Hepatocyte (in vitro differentiated cells): ENCODE measurements at regions not wholly inside any gene's neighbourhood (a gene's known extent, or its start where the extent isn't known, plus 50 kb on each side); places are given as distances from the start of the nearest gene placed in this dataset.

Source experiments
- CTCF ChIP-seq: fragments of 200-600 bp; sonication (generic); IDR thresholded peaks from 2 replicates; pipeline ENCODE4 v1.5.1; 2016; ENCODE audit warnings: antibody characterized with exemption, mild to moderate bottlenecking; ENCODE audit not compliant: poor library complexity
- EZH2 ChIP-seq: fragments of 200-600 bp; sonication (generic); IDR thresholded peaks from 2 replicates; pipeline ENCODE4 v1.6.1; 2016; ENCODE audit warnings: antibody characterized with exemption, mild to moderate bottlenecking, borderline replicate concordance

DNA sequence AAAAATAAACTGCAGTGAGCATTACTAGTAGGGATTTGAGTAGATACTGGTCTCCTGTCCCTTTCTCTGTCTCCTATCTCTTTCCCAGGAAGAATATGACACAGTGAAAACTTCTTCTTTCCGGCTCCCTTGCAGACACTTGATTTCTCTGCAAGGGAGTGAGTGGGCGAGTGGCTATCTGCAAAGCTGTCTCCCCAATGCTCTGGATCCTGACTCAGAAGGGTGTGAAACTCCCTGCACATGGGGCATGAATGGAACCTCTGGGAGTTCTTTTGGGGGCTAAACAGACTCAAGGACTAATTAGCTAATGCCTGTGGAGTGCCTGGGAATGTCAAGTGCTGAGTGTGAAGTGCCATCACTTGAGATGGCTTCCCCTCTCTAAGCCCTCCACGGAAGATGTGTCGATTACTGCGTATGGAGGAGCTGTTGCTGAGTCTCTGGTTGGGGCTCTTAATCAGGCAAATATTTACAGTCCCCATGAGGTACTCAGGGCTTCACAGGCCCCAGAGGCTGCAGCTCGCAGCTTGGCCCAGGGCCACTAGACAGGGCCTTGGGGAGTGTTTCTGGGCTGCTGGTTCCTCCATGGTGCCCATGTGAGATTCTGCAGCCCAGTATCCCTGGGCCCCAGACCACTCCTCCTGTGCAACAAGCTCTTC lies 139.8 kb downstream of the RPS24 start:
- TF ChIP-seq CTCF (no peak), EZH2 (no peak)
